SU-DHL-6 (cell line): ENCODE measurements at regions not wholly inside any gene's neighbourhood (a gene's known extent, or its start where the extent isn't known, plus 50 kb on each side); places are given as distances from the start of the nearest gene placed in this dataset.

ENCODE experiments used
- H2AFZ ChIP-seq: fragments of 200-600 bp; sonication (generic); 2 replicates; pipeline ENCODE4 v1.6.1; 2014; ENCODE audit warnings: low read depth, mild to moderate bottlenecking, moderate library complexity, mixed read lengths, antibody characterized with exemption, low read length; ENCODE audit not compliant: severe bottlenecking
- H3F3A ChIP-seq: fragments of 200-600 bp; shearing (Covaris generic); 2 replicates; pipeline ENCODE4 v1.6.0; 2016; ENCODE audit warnings: antibody characterized with exemption, mild to moderate bottlenecking; ENCODE audit not compliant: insufficient read depth
- H3K27ac ChIP-seq: fragments of 200-600 bp; sonication (generic); 2 replicates; pipeline ENCODE4 v1.5.1; 2016; ENCODE audit warnings: low read depth, mild to moderate bottlenecking, low read length, moderate library complexity, mixed read lengths
- H3K27me3 ChIP-seq: fragments of 200-600 bp; sonication (generic), shearing (Covaris generic); 2 replicates; pipeline ENCODE4 v1.6.0; 2014; ENCODE audit warnings: mild to moderate bottlenecking, low read length
- H3K36me3 ChIP-seq: fragments of 200-600 bp; sonication (generic); 2 replicates; pipeline ENCODE4 v1.6.1; 2014; ENCODE audit warnings: mild to moderate bottlenecking, low read length, mixed read lengths
- H3K4me2 ChIP-seq: fragments of 300-600, 200-600 bp; shearing (Covaris generic), sonication (generic); 2 replicates; pipeline ENCODE4 v1.6.0; 2014; ENCODE audit warnings: low read length, low read depth, mild to moderate bottlenecking; ENCODE audit not compliant: poor library complexity, severe bottlenecking
- H3K4me3 ChIP-seq: fragments of 200-600 bp; sonication (generic); 2 replicates; pipeline ENCODE4 v1.5.1; 2014; ENCODE audit warnings: antibody characterized with exemption, low read length, mild to moderate bottlenecking, mixed read lengths; ENCODE audit not compliant: insufficient read depth, poor library complexity, severe bottlenecking
- H3K79me2 ChIP-seq: fragments of 200-600 bp; sonication (generic); 2 replicates; pipeline ENCODE4 v1.6.1; 2014; ENCODE audit warnings: mild to moderate bottlenecking, low read length, moderate library complexity; ENCODE audit not compliant: insufficient read depth
- H3K9ac ChIP-seq: fragments of 200-600 bp; sonication (generic); 2 replicates; pipeline ENCODE4 v1.7.0; 2014; ENCODE audit warnings: mild to moderate bottlenecking, low read length
- H3K9me2 ChIP-seq: fragments of 200-600 bp; sonication (generic); replicated peaks from 2 replicates; pipeline ENCODE4 v1.6.1; 2014; ENCODE audit warnings: low read length; ENCODE audit not compliant: insufficient read depth
- H3K9me3 ChIP-seq: fragments of 200-600 bp; sonication (generic); 2 replicates; pipeline ENCODE4 v1.6.1; 2014; ENCODE audit warnings: low read length, mixed read lengths; ENCODE audit not compliant: insufficient read depth
- H4K20me1 ChIP-seq: fragments of 200-600 bp; sonication (generic); 2 replicates; pipeline ENCODE4 v1.6.1; 2014; ENCODE audit warnings: low read depth, mild to moderate bottlenecking, antibody characterized with exemption, low read length, moderate library complexity, mixed read lengths
- CTCF ChIP-seq: fragments of 200-600 bp; sonication (generic); IDR thresholded peaks from one replicate; pipeline ENCODE4 v1.5.1; 2017; ENCODE audit warnings: antibody characterized with exemption, mild to moderate bottlenecking, low read length, moderate library complexity; ENCODE audit not compliant: insufficient read depth, poor library complexity, severe bottlenecking
- EZH2phosphoT487 ChIP-seq: fragments of 200-600 bp; sonication (generic), shearing (Covaris generic); conservative IDR thresholded peaks from 2 replicates; pipeline ENCODE4 v1.6.1; 2018; ENCODE audit warnings: mild to moderate bottlenecking, antibody characterized with exemption, low read length, moderate library complexity, mixed read lengths

GRCh38 chr7:46613551-46613950 is 692.5 kb upstream of the IGFBP3 start:
- Histone ChIP-seq H3K4me2 (no peak overlapping the region), H3K36me3 (no peaks in the 10 kb centered on the region), H3F3A (no peaks in the 10 kb centered on the region), H3K79me2 (no peaks in the 10 kb centered on the region), H4K20me1 (no peaks in the 10 kb centered on the region), H3K27ac (no peak overlapping the region), H3K9me3 (no peaks in the 10 kb centered on the region), H3K9me2 (no peaks in the 10 kb centered on the region), H3K9ac (no peak overlapping the region), H3K27me3 (no peaks in the 10 kb centered on the region), H3K4me3 (no peak overlapping the region), H2AFZ (no peak overlapping the region)
- TF ChIP-seq EZH2phosphoT487 (no peak), CTCF (no peak)

DNA sequence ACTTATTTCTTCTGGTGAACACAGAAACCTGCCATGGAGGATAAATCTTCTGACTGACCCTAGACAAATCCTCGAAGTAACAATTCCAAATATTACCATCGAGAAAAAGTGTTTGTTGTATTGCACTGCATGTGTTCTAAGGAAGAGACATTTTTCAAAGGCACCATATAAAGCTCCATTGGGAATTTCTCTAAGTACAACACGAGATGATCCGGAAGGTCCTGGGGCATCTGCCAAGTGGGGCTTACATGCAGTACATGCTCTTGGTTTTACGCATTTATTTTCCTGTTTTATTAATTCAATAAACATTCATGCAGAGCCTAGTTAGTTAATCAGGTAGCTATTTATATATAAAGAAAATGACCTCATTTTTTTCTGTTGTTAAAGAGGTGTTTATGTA is 692.0 kb upstream of the IGFBP3 start:
- no peak for TF ChIP-seq EZH2phosphoT487
- no peak for TF ChIP-seq CTCF
- H3K9me3 ChIP-seq = no peaks in the 10 kb centered on the region
- H3K4me2 ChIP-seq = no peak overlapping the region
- no peak overlapping the region for H3K4me3 ChIP-seq
- H3K9ac ChIP-seq = no peak overlapping the region
- H3K27ac ChIP-seq = no peak overlapping the region
- no peaks in the 10 kb centered on the region for H3K9me2 ChIP-seq
- H2AFZ ChIP-seq = no peak overlapping the region
- no peaks in the 10 kb centered on the region for H3F3A ChIP-seq
- H4K20me1 ChIP-seq = no peaks in the 10 kb centered on the region
- H3K27me3 ChIP-seq = no peaks in the 10 kb centered on the region
- H3K79me2 ChIP-seq = no peaks in the 10 kb centered on the region
- H3K36me3 ChIP-seq = no peaks in the 10 kb centered on the region

DNA sequence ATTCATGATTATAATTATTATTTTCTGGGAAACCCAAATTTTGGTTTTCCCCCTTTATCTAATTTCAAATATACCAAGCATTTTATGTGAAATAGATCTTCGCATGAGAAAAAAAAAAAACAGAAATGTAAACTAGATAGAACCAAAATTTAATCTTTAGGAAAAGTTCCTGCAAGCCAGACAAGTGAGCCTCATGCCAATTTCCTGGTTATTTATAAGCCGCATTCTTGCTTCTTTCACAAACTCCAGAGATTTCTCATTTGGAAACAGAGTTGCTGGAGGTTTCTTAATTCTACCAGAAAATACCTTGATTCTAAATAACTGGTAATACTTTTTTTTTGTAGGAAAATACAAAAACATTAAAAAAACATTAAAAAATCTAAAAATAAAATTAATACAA is 690.4 kb upstream of the IGFBP3 start:
- Histone ChIP-seq H3K9me3 (no peaks in the 10 kb centered on the region), H3K4me3 (no peak overlapping the region), H3K9me2 (no peaks in the 10 kb centered on the region), H3F3A (no peaks in the 10 kb centered on the region), H2AFZ (no peak overlapping the region), H4K20me1 (no peaks in the 10 kb centered on the region), H3K79me2 (no peaks in the 10 kb centered on the region), H3K4me2 (no peak overlapping the region), H3K27ac (no peak overlapping the region), H3K27me3 (no peaks in the 10 kb centered on the region), H3K36me3 (no peaks in the 10 kb centered on the region), H3K9ac (no peak overlapping the region)
- TF ChIP-seq EZH2phosphoT487 = no peak
- no peak for TF ChIP-seq CTCF

DNA sequence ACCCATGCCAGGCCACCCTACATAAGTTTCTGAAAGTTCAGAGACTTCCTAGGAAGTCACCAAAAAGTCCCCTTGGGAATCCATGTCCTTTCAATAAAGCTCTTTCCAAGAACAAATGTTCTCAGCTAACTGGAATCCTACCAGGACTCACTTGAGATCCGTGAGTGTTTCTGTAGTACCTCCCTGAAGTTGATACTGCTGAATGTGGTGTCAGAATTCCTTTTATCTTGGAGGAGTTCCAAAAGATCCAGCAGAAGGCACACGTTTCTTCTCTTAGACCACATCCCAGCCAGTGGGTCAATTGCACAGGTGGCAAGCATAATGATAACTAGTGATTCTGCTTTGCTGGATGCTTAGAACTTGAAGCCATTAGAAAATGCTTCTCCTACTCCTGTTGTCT is 689.7 kb upstream of the IGFBP3 start:
- no peak overlapping the region for H3K9ac ChIP-seq
- TF ChIP-seq CTCF (no peak), EZH2phosphoT487 (no peak)
- no peaks in the 10 kb centered on the region for H3F3A ChIP-seq
- no peak overlapping the region for H3K27ac ChIP-seq
- H3K36me3 ChIP-seq = no peaks in the 10 kb centered on the region
- no peaks in the 10 kb centered on the region for H4K20me1 ChIP-seq
- H2AFZ ChIP-seq = no peak overlapping the region
- H3K79me2 ChIP-seq = no peaks in the 10 kb centered on the region
- H3K4me2 ChIP-seq = no peak overlapping the region
- no peak overlapping the region for H3K4me3 ChIP-seq
- no peaks in the 10 kb centered on the region for H3K9me3 ChIP-seq
- no peaks in the 10 kb centered on the region for H3K27me3 ChIP-seq
- H3K9me2 ChIP-seq = no peaks in the 10 kb centered on the region
